Activated CD4-positive, CD25-positive, alpha-beta regulatory T cell treated with anti-CD3 and anti-CD28 coated beads, Interleukin-2, amount 50 U/mL, for 16 hours (primary cell): ENCODE measurements at regions not wholly inside any gene's neighbourhood (a gene's known extent, or its start where the extent isn't known, plus 50 kb on each side); places are given as distances from the start of the nearest gene placed in this dataset.
"Not testable (repeated sequence)": the region's sequence is repeated elsewhere in the genome, so short reads cannot be mapped to it uniquely, and the experiment has no call there.

ENCODE experiments used
- DNase-seq: peaks from one replicate; pipeline ENCODE4 v3.0.0-alpha.2; 2020; ENCODE audit warnings: low read depth, low spot score

DNA sequence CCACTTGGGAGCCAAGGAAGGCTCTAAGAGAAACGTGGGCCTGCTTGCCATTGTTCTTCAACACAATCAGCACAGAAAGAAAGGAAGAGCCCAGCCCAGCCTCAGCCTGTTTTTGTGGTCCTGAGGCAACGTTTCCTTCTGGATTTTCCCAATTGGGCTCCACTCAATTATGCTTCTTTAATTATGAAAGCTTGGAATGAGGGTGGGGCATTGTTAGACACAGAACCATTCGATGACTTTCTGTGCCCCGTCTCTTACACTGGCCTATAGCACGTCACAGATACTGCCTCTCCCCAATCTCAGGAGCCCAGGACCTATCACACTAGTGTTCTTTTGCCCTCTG lies 207.4 kb downstream of the ZFP36L2 start:
- DNase-seq = no peak

GRCh38 chr2:43018179-43019024 lies 208.0 kb downstream of the ZFP36L2 start:
- no peak for DNase-seq

DNA sequence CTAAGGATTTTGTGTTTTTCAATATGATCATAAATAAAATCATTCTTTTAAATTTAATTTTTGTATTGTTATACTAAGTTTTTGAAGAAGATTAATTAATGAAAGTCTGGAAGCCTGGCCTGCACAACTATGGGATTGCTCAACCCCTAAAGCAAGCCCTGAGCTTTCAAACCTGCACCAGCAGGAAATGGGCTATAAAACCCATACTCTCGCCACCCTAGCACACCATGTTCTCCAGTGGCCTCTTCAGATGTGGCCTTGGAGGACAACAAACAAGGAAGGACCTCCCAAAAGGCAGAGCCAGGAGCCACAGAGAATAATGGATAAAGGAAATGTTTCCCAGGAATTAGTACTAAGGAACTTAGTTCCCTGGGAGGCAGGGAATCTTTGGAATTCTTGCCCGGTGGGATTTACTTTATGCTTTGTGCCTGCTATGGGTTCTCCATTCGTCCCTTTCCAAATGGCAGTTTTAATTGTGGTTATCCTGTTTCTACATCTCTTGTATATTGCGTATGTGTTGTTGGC lies 212.5 kb downstream of the ZFP36L2 start:
- no peak for DNase-seq

DNA sequence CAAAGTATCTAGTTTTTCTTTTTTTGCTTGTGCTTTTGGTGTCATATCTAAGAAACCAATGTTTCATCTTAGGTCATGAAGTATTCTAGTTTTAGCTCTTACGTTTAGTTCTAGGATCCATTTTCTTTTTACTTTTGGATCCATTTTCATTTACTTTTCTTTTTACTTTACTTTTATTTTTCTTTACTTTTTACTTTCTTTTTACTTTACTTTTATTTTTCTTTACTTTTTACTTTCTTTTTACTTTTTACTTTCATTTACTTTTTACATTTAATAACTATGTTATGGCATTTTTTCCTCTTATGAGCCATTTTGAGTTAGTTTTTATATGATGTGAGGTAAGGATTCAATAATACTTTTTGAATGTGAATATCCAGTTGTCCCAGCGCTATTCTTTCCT lies 213.4 kb downstream of the ZFP36L2 start:
- DNase-seq = no peak

DNA sequence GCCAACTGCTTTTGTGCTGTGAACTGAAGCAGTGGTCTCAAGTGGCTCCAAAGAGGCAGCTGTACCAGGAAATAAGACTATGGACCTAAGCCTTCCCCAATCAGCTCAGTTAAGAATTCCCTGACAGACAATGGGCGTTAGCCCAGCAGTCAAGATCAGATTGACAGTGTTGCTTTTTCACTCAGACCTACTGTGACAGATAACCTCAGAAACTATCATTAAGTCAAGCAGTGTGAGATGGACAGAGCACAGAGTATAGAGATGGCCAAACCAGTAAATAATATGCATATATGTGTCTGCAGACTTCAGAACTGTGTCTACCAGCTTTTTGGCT lies 215.3 kb downstream of the ZFP36L2 start:
- no peak for DNase-seq

DNA sequence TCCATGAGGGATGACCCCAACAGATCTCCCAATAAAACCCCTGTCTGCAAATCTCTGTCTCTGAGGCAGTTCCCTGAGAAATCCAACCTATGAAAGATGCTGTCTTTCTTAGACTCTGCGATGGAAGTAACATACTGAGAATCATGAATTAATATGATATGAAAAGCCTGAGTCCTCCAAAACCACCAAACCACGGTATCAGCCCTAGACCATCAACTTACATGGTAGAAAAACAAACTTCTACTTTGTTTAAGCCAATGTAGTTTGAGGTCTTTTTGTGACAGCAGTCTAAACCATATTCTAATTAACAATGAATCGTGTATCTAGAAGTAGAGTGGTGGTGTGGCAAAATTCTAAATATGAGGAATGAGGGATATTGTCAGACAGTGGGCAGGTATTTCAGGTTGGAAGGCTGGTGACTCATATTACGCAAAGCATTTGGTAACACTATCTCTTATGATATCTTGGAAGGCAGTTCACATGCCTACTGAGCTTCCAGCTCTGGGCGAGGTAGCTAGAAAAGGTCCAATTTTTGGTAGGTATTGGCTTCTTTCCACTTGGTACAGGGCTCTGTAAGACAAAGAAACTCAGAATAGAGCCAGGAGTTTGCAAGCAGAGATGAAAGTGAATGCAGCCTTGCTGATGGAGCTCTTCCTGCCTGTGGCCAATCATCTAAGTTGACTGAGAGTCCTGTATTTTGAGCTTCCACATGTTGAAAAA lies 215.8 kb downstream of the ZFP36L2 start:
- DNase-seq = no peak

- no peak for DNase-seq
These were observed 217.0 kb downstream of the ZFP36L2 start for GRCh38 chr2:43009448-43009847.

DNA sequence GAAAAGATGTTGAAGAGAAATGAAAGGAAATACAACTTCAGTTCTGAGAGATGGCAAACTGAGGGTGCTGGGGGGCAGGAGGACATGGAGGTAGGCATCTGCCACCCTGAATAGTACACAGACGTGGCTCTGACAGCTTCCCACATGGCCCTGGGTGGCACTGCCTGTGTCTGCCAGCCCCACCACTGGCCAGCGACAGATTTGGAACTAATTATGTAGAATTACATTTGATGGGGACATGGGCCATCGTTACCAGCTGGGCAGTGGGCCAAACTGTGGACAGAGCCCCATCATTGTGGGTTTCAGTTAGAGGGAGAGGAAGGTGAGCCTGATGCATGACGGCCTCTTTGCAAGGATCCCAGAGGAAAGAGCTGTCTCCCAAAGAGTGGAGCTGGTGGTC lies 216.0 kb upstream of the HAAO start:
- DNase-seq = no peak

- no peak for DNase-seq
These were observed 215.5 kb upstream of the HAAO start for GRCh38 chr2:43007901-43008300.

- DNase-seq = no peak
These were observed 214.6 kb upstream of the HAAO start for GRCh38 chr2:43006834-43007543.

DNA sequence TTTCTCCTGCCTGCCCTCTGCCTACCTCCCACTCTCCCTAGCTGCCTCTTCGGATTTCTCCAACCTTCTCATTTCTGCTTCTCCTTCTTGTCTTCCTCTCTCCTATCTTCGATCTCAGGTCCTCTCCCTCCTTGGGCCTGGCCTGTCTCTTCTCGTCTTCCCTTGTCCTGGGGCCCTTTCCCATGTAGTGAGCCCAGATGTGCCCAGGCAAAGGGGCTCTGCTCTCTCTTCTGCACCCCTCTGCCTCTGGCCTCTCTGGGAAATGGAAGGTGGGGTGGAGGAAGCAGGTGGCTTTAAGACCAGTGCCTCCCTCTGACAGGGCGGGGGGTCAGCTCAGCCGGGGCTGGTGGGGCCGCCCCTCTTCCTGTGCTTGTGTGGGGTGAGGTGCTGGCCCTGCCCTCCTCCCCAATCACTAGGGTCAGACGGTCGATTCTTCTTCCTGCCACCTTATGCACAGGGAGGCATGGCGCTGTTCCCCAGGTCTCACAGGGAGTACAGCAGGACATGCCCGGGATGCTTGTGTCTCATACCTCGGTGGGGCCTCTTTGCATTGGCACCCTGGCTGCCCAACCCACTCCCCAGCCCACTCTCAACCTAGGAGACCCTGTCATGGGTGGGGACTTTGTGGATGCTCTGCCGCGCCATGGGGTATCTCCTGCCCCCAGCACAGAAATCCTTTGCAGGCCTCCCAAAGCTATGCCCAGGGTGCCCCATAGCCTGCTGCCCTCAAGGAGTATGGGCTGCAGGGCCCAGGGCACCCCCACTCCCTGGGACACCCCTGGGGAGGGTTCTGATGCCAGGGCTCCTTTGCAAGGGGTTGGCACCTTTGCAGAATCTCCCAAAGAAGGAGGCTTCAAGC lies 213.8 kb upstream of the HAAO start:
- no peak for DNase-seq

DNA sequence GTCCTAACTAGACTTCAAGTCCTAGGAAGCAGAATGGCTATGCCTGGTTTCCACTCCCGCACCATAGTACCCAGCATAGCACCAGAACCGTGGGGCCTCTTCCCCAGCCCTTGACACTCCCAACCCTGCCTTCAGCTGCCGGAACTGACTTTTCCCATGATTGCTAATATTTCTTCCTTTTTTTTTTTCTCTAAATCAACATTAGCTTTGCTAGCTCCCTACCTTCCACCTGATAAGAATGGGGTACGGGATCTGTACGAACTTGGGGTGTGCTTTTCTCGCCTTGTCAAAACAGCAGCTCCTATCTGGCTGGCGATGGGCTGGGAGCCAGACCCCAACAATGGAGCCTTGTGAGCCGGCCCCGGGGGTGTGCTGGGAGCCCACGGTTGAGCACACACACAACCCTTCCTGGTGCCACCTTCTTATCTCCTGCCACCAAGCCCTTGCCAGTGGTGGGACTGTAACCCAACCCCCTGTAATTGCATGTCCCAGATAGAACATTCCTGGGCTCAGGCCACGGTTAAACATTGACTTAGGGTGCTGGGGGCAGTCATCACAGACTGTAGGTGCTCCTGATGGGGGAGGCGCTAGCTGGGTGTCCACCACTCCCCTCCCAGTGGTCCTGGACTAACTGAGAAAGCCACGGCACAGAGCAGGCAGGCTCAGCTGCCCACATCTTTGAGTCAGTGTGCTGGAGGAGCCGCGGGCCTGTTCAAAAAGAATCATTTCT lies 213.0 kb upstream of the HAAO start:
- DNase-seq = no peak

DNA sequence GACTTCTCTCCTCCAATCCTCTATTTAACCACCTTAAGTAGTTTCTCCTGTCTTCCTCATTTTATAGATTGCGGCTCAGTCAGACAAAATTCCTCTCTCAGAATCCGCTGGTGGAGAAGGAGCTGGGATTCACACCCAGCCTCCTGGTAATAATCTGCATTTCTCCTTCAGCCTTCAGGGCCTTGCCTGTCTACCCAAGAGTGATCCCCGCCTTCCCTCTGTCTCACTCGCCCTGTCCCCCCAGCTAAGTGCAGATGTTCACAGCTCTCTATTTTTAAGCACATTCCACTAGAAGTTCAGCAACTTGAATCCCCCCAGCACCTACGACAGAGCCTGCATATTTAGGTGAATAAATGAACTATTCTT lies 212.5 kb upstream of the HAAO start:
- no peak for DNase-seq

GRCh38 chr2:43004126-43004865 lies 211.9 kb upstream of the HAAO start:
- DNase-seq = not testable (repeated sequence)

DNA sequence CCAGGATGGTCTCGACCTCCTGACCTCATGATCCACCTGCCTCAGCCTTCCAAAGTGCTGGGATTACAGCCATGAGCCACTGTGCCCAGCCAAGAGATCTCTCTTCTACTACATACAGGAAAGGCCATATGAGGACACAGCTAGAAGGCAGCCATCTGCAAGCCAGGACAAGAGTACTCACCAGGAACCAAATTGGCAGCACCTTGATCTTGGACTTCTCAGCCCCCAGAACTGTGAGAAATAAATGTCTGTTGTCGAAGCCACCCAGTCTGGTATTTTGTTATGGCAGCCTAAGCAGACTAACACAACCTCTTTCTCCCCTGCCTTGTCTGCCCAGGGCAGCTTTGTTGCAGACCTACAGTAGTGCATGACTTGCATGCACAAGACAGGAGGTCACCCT lies 211.3 kb upstream of the HAAO start:
- no peak for DNase-seq

DNA sequence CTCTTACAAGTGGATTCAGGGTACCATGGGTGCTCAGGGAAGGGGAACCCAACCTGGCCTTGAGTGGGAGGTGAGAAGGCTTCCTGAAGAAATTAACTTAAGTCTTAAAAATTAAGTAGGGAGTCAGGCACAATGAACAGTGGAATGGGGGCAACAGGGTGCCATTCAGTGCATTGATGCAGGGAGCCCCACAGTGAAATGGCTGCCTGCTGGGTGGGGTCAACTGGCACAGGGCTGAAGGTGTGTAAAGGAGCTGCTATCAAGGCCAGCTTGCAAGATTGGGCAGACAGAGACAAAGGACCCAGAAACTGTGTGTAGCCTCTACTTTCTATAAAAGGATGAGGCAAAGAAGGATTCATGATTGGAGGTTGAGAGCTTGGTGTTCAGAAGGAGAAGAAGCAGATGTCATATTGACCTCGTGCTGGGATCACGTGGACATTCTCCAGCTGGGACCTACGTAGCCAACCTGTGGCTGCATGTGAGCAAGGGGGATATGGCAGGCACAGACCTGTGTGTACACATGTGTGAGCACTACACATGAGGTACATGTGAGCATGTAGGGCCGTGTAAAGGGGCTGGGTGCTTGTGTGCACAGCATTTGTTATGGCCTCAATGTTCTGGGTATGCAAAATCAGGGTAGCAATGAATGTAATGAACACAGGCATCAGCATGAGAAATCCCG lies 209.5 kb upstream of the HAAO start:
- DNase-seq = no peak

DNA sequence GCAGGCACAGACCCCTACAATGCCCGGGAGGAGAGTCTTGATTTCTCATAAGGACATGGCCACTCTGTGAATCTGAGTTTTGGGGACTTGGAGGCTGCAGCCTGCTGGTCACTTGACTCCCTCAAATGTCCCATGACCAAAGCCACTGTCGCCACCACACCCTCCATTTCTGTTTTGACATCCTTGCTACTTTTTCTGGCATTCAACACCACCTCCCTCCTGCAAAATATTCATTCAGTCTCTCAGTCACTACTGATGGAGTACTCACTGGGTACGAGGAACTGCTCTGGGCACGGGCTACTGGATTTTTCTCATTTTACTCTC lies 208.6 kb upstream of the HAAO start:
- DNase-seq = no peak

GRCh38 chr2:43000242-43001054 lies 208.1 kb upstream of the HAAO start:
- DNase-seq = no peak

DNA sequence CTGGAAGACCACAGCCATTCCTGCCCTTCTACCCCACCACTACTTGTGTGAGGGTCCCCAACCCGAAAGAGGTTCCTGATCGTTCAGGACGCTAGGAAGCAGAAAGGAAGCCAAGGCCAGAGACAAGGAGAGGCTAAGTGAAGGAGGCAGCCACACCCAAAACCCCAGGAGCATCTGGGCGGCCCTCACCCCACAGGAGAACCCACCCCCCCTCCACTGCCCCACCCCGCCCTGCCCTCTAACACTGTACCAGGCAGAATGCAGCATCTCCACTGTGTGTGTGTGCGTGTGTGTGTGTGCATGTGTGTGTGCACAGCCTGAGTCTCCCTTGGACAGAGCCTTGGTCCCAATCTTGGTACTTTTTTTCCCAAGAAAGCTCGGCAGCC lies 207.5 kb upstream of the HAAO start:
- DNase-seq = no peak
